Anterior cingulate cortex (tissue), 58 donors: ENCODE measurements at regions not wholly inside any gene's neighbourhood (a gene's known extent, or its start where the extent isn't known, plus 50 kb on each side); places are given as distances from the start of the nearest gene placed in this dataset.

ENCODE experiments used
- DNase-seq, 58 donors: peaks; one replicate each; lab custom pipeline; 2025; lab: John Stamatoyannopoulos, UW

- DNase-seq: no peak
Measured at GRCh38 chr10:4059471-4060138, 274.6 kb upstream of the KLF6 start.

GRCh38 chr10:4058514-4059029, 273.6 kb upstream of the KLF6 start:
- no peak for DNase-seq

- no peak for DNase-seq
Measured at GRCh38 chr10:4057725-4058513, 272.9 kb upstream of the KLF6 start.

GRCh38 chr10:4057021-4057420, 272.0 kb upstream of the KLF6 start:
- no peak for DNase-seq

GRCh38 chr10:4054656-4055435, 269.8 kb upstream of the KLF6 start:
- DNase-seq: no peak

GRCh38 chr10:4053940-4054339, 268.9 kb upstream of the KLF6 start:
- DNase-seq: no peak

- no peak for DNase-seq
Measured at GRCh38 chr10:4051641-4052151, 266.7 kb upstream of the KLF6 start.

GRCh38 chr10:4051011-4051640, 266.1 kb upstream of the KLF6 start:
- no peak for DNase-seq

GRCh38 chr10:4050061-4050460, 265.1 kb upstream of the KLF6 start:
- DNase-seq: no peak

GRCh38 chr10:4049348-4049747, 264.3 kb upstream of the KLF6 start:
- no peak for DNase-seq

- no peak for DNase-seq
Measured at GRCh38 chr10:4048236-4048864, 263.3 kb upstream of the KLF6 start.

- DNase-seq: peak in 8 of 58 donors; percentile 6 to 60 (median 38)
Measured at GRCh38 chr10:4046712-4047354, 261.8 kb upstream of the KLF6 start.

GRCh38 chr10:4046030-4046429, 261.0 kb upstream of the KLF6 start:
- DNase-seq: no peak

GRCh38 chr10:4043897-4044665, 259.1 kb upstream of the KLF6 start:
- DNase-seq: no peak

GRCh38 chr10:4041635-4042034, 256.6 kb upstream of the KLF6 start:
- no peak for DNase-seq

- DNase-seq: no peak
Measured at GRCh38 chr10:4038000-4038399, 253.0 kb upstream of the KLF6 start.

- DNase-seq: no peak
Measured at GRCh38 chr10:4035599-4035945, 250.6 kb upstream of the KLF6 start.

- DNase-seq: no peak
Measured at GRCh38 chr10:4034907-4035598, 250.0 kb upstream of the KLF6 start.
